ENCODE measurements at regions not wholly inside any gene's neighbourhood (a gene's known extent, or its start where the extent isn't known, plus 50 kb on each side); places are given as distances from the start of the nearest gene placed in this dataset.

DNA sequence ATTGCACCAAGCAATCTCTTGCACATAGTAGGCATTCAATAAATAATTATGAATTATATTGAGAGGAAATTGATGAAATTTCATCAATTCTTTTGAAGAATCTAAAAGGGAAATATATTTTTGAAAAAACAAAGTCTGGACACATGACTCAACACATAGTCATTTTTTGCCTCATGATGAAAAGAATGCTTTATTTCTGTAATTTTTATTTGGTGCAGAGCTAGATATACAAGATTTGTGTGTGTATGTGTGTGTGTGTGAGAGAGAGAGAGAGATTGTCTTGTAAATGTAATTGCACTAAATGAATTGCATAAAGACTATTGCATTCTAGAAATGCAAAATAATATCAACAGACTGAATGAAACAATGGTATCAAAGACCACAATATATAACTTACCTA lies 206.2 kb upstream of the C1orf87 start:
- POLR2A ChIA-PET = no interaction called here
- ATAC-seq (no peak), DNase-seq (ENCODE audit: low read depth, low spot score) (no peak)
- Histone ChIP-seq H3K4me2 (ENCODE audit: low read length) (no peak overlapping the region), H3K36me3 (ENCODE audit: control insufficient read depth in 1 of 2, insufficient read depth in 2 of 2, low read length in 2 of 2) (no peaks in the 10 kb centered on the region), H3K79me2 (ENCODE audit: insufficient read depth, low read length) (no peaks in the 10 kb centered on the region), H3K27ac (ENCODE audit: low read depth, low read length) (no peak overlapping the region), H3K4me3 (replicated peaks in 1 of 2; ENCODE audit: low read depth in 1 of 2, low read length in 2 of 2) (no peak overlapping the region), H2AFZ (ENCODE audit: low read depth, low read length, poor library complexity, severe bottlenecking) (no peak overlapping the region), H3K27me3 (ENCODE audit: insufficient read depth, low read length) (no peaks in the 10 kb centered on the region), H3K9me2 (ENCODE audit: insufficient read depth) (no peaks in the 10 kb centered on the region), H3K9me3 (ENCODE audit: control insufficient read depth in 1 of 2, insufficient read depth in 1 of 2, low read depth in 1 of 2, low read length in 2 of 2) (no peaks in the 10 kb centered on the region), H3K9ac (ENCODE audit: low read length) (no peak overlapping the region), H4K20me1 (ENCODE audit: insufficient read depth) (no peaks in the 10 kb centered on the region), H3K4me1 (ENCODE audit: control insufficient read depth in 1 of 2, insufficient read depth in 2 of 2, low read length in 2 of 2) (peaks cover 5 to 24% of the 10 kb centered on the region in 2 experiments; a peak in 3 of 4 replicates)
- TF ChIP-seq FOSL1 (IDR thresholded peaks at IDR 0.05; ENCODE audit: low read depth) (no peak), EGR1 (IDR thresholded peaks at IDR 0.05; ENCODE audit: low read depth) (no peak), ELF1 (IDR thresholded peaks at IDR 0.05; ENCODE audit: borderline replicate concordance, low read depth) (no peak), SIN3A (IDR thresholded peaks at IDR 0.05; ENCODE audit: low read depth) (no peak), POLR2A (IDR thresholded peaks at IDR 0.05; ENCODE audit: borderline replicate concordance, extremely low read depth, insufficient read depth, insufficient read length) (no peak), YY1 (IDR thresholded peaks at IDR 0.05; ENCODE audit: extremely low read depth, insufficient replicate concordance, low read depth, low read length) (no peak), JUND (IDR thresholded peaks at IDR 0.05) (no peak), ZFX (IDR thresholded peaks at IDR 0.05) (no peak), CTCF (IDR thresholded peaks at IDR 0.05 in 2 of 3, conservative IDR thresholded peaks at IDR 0.05 in 1 of 3; ENCODE audit: borderline replicate concordance in 1 of 3, insufficient read depth in 1 of 3, low read depth in 2 of 3, low read length in 2 of 3) (no peak), SRF (IDR thresholded peaks at IDR 0.05; ENCODE audit: low read depth) (no peak), TCF7L2 (IDR thresholded peaks at IDR 0.05; ENCODE audit: borderline replicate concordance, extremely low read depth, insufficient read depth, insufficient read length) (no peak), ZNF274 (IDR thresholded peaks at IDR 0.05; ENCODE audit: low read depth, low read length) (no peak), EZH2 (IDR thresholded peaks at IDR 0.05) (no peak), ZBTB33 (IDR thresholded peaks at IDR 0.05; ENCODE audit: extremely low read depth, insufficient replicate concordance, low read length) (no peak), CEBPB (IDR thresholded peaks at IDR 0.05; ENCODE audit: low read depth) (no peak), POLR2AphosphoS5 (IDR thresholded peaks at IDR 0.05; ENCODE audit: low read depth, low read length) (no peak), EZH2phosphoT487 (IDR thresholded peaks at IDR 0.05; ENCODE audit: borderline replicate concordance) (no peak)
- TF ChIP-seq, protein P1, sequence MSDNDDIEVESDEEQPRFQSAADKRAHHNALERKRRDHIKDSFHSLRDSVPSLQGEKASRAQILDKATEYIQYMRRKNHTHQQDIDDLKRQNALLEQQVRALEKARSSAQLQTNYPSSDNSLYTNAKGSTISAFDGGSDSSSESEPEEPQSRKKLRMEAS (IDR thresholded peaks at IDR 0.05) = no peak
- TF ChIP-seq, protein P2, sequence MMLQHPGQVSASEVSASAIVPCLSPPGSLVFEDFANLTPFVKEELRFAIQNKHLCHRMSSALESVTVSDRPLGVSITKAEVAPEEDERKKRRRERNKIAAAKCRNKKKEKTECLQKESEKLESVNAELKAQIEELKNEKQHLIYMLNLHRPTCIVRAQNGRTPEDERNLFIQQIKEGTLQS (IDR thresholded peaks at IDR 0.05) = no peak
- RAD21 ChIA-PET (ENCODE audit: low non-redundant PET in 1 of 2, low total read pairs in 2 of 2, uncharacterized antibody in 2 of 2, unreplicated experiment in 2 of 2) = no interaction called here
- intact Hi-C loops (cut with micrococcal nuclease) = loop anchor here (5.0 to 10.0 kb wide), 2 partner anchors 575 to 763 kb away; no protein-coding TSS in a partner anchor
- CTCF ChIA-PET = interaction anchor here (3.1 kb wide), 1 partner anchor 485 kb away, joined by 58 read pairs; no protein-coding TSS in a partner anchor
- no TSS peak for BruUV-seq (replicated peaks)

Data from HCT116 (cell line).